HepG2 (cell line): ENCODE measurements at regions not wholly inside any gene's neighbourhood (a gene's known extent, or its start where the extent isn't known, plus 50 kb on each side); places are given as distances from the start of the nearest gene placed in this dataset.

Experiments used
- CREB3 ChIP-seq: sonication (generic); formaldehyde crosslinking; IDR thresholded peaks from 2 replicates; pipeline ENCODE4 v1.5.0; 2020; ENCODE audit warnings: missing genetic modification reagents
- CSRNP1 ChIP-seq: sonication (generic); formaldehyde crosslinking; IDR thresholded peaks from 2 replicates; pipeline ENCODE4 v1.8.1; 2023; ENCODE audit warnings: mild to moderate bottlenecking, missing genetic modification reagents
- CTCF ChIP-seq: sonication (generic); formaldehyde crosslinking; IDR thresholded peaks from 2 replicates; pipeline ENCODE4 v1.5.0; 2020; ENCODE audit warnings: mild to moderate bottlenecking, missing genetic modification reagents, moderate library complexity
- EZH2 ChIP-seq: conservative IDR thresholded peaks from 2 replicates; pipeline ENCODE4 v1.6.1; 2012; ENCODE audit warnings: mild to moderate bottlenecking, low read depth, low read length, moderate library complexity
- MLX ChIP-seq: IDR thresholded peaks from 2 replicates; pipeline ENCODE4 v1.6.1; 2016
- NBN ChIP-seq: fragments of 450-650 bp; conservative IDR thresholded peaks from 2 replicates; pipeline ENCODE4 v1.6.1; 2017
- NR2F2 ChIP-seq: IDR thresholded peaks from 2 replicates; pipeline ENCODE4 v1.6.1; 2012; ENCODE audit warnings: low read depth, inconsistent platforms, borderline replicate concordance
- REST ChIP-seq, 2 experiments: IDR thresholded peaks; 2 replicates each; pipeline ENCODE4 v1.6.1; 2011 to 2012; ENCODE audit warnings: low read length in 2 of 2, borderline replicate concordance in 1 of 2, low read depth in 1 of 2, mild to moderate bottlenecking in 1 of 2, moderate library complexity in 1 of 2
- TAF1 ChIP-seq: sonication (generic); formaldehyde crosslinking; IDR thresholded peaks from 2 replicates; pipeline ENCODE4 v1.4.0; 2020; ENCODE audit warnings: missing genetic modification reagents
- ZBTB33 ChIP-seq: sonication (generic); formaldehyde crosslinking; IDR thresholded peaks from 2 replicates; pipeline ENCODE4 v1.4.0; 2020; ENCODE audit warnings: missing genetic modification reagents
- ZNF597 ChIP-seq: sonication (generic); formaldehyde crosslinking; IDR thresholded peaks from 2 replicates; pipeline ENCODE4 v1.5.0; 2020; ENCODE audit warnings: missing genetic modification reagents

GRCh38 chr7:94067506-94067905 lies 63.4 kb upstream of the BET1 start:
- no peak for TF ChIP-seq REST (IDR thresholded peaks at IDR 0.05; ENCODE audit: borderline replicate concordance in 1 of 2, low read depth in 1 of 2, low read length in 2 of 2)
- no peak for TF ChIP-seq ZNF597 (CRISPR knock-in tag)
- no peak for TF ChIP-seq CTCF (CRISPR knock-in tag)
- TF ChIP-seq ZBTB33 (CRISPR knock-in tag): no peak
- no peak for TF ChIP-seq CREB3
- TF ChIP-seq TAF1 (CRISPR knock-in tag): no peak
- TF ChIP-seq EZH2: no peak
- no peak for TF ChIP-seq CSRNP1
- no peak for TF ChIP-seq NR2F2
- TF ChIP-seq NBN: no peak
- no peak for TF ChIP-seq MLX (CRISPR knock-in tag)
